ENCODE measurements at regions not wholly inside any gene's neighbourhood (a gene's known extent, or its start where the extent isn't known, plus 50 kb on each side); places are given as distances from the start of the nearest gene placed in this dataset.

GRCh38 chr6:145544041-145544440 lies 191.3 kb downstream of the EPM2A start:
- no peak for TF ChIP-seq CTCF (IDR thresholded peaks at IDR 0.05; ENCODE audit: low read length)
- TF ChIP-seq EZH2 (optimal IDR thresholded peaks at IDR 0.05; ENCODE audit: low read depth, low read length), result no peak
- TF ChIP-seq EZH2phosphoT487 (IDR thresholded peaks at IDR 0.05; ENCODE audit: low read length), result no peak
